PFSK-1 (cell line): ENCODE measurements at regions not wholly inside any gene's neighbourhood (a gene's known extent, or its start where the extent isn't known, plus 50 kb on each side); places are given as distances from the start of the nearest gene placed in this dataset.

Experiments
- POLR2AphosphoS5 ChIP-seq: IDR thresholded peaks from 2 replicates; pipeline ENCODE4 v1.6.1; 2012; ENCODE audit warnings: low read depth, mild to moderate bottlenecking, control low read depth, low read length, moderate library complexity
- SIN3A ChIP-seq: IDR thresholded peaks from 2 replicates; pipeline ENCODE4 v1.6.1; 2012; ENCODE audit warnings: mild to moderate bottlenecking, low read length, moderate library complexity, borderline replicate concordance; ENCODE audit not compliant: insufficient read depth
- TAF1 ChIP-seq: IDR thresholded peaks from 2 replicates; pipeline ENCODE4 v1.6.1; 2012; ENCODE audit warnings: low read length, control low read depth, borderline replicate concordance; ENCODE audit not compliant: insufficient read depth
- TF ChIP-seq, protein P1 (sequence below), 2 experiments: IDR thresholded peaks; 2 replicates each; pipeline versions ENCODE4 v1.6.1 to v1.8.0; 2011 to 2012; ENCODE audit warnings: low read depth in 2 of 2, low read length in 2 of 2, control low read depth in 1 of 2, inconsistent platforms in 1 of 2, mild to moderate bottlenecking in 1 of 2, moderate library complexity in 1 of 2; ENCODE audit not compliant: insufficient read depth in 1 of 2

DNA sequence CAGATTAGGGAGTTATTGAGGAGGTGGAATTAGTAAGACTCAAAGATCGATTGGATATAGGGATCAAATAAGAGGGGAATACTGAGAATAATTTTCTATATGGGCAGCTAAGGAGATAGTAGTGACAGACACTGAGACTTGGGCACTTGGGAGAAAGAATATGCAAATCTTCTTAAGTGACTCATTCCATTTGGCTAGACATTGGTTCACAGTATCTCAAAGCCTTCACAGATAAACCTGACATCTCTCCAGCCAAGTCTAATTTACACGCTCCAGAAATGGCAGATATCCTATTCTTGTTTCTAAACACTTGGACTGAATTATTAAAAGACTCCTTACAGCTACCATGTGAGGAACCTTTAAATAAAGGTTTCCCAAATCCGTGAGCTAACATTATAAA, 104.6 kb upstream of the ADAMTS9 start:
- TF ChIP-seq POLR2AphosphoS5 (no peak), TAF1 (no peak), SIN3A (no peak)
- TF ChIP-seq, protein P1, sequence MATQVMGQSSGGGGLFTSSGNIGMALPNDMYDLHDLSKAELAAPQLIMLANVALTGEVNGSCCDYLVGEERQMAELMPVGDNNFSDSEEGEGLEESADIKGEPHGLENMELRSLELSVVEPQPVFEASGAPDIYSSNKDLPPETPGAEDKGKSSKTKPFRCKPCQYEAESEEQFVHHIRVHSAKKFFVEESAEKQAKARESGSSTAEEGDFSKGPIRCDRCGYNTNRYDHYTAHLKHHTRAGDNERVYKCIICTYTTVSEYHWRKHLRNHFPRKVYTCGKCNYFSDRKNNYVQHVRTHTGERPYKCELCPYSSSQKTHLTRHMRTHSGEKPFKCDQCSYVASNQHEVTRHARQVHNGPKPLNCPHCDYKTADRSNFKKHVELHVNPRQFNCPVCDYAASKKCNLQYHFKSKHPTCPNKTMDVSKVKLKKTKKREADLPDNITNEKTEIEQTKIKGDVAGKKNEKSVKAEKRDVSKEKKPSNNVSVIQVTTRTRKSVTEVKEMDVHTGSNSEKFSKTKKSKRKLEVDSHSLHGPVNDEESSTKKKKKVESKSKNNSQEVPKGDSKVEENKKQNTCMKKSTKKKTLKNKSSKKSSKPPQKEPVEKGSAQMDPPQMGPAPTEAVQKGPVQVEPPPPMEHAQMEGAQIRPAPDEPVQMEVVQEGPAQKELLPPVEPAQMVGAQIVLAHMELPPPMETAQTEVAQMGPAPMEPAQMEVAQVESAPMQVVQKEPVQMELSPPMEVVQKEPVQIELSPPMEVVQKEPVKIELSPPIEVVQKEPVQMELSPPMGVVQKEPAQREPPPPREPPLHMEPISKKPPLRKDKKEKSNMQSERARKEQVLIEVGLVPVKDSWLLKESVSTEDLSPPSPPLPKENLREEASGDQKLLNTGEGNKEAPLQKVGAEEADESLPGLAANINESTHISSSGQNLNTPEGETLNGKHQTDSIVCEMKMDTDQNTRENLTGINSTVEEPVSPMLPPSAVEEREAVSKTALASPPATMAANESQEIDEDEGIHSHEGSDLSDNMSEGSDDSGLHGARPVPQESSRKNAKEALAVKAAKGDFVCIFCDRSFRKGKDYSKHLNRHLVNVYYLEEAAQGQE (IDR thresholded peaks at IDR 0.05; ENCODE audit: insufficient read depth in 1 of 2, low read depth in 2 of 2, low read length in 2 of 2): no peak
